PC-9 (cell line): ENCODE measurements at regions not wholly inside any gene's neighbourhood (a gene's known extent, or its start where the extent isn't known, plus 50 kb on each side); places are given as distances from the start of the nearest gene placed in this dataset.

Source experiments
- BruUV-seq: library from RNA; stranded (reverse); fragments of 400-500 nt; replicated peaks from 2 replicates; lab custom pipeline; 2021; lab: Mats Ljungman, UMichigan
- CTCF ChIA-PET: fragments of 300-600 bp; sonication (Branson Sonifier 250); formaldehyde crosslinking; loops from one replicate; lab custom pipeline; 2022; ENCODE audit warnings: antibody characterized with exemption; lab: Charles Lee
- POLR2A ChIA-PET: fragments of 300-600 bp; sonication (Branson Sonifier 250); formaldehyde crosslinking; loops from one replicate; lab custom pipeline; 2022; ENCODE audit warnings: antibody characterized with exemption; ENCODE audit not compliant: unreplicated experiment; lab: Charles Lee
- DNase-seq, 2 experiments: peaks; one replicate each; pipeline versions ENCODE4 v3.0.0 to v3.0.0-alpha.2; 2015 to 2022; ENCODE audit warnings: mixed read lengths in 1 of 2
- H2AFZ ChIP-seq: fragments of 200-600 bp; sonication (generic); 2 replicates; pipeline ENCODE4 v1.8.1; 2017; ENCODE audit warnings: antibody characterized with exemption
- H3F3A ChIP-seq: fragments of 200-600 bp; sonication (generic); 2 replicates; pipeline ENCODE4 v1.8.1; 2017; ENCODE audit warnings: antibody characterized with exemption, mild to moderate bottlenecking, low read depth; ENCODE audit not compliant: insufficient read depth
- H3K27ac ChIP-seq: fragments of 200-600 bp; sonication (generic); 2 replicates; pipeline ENCODE4 v1.6.1; 2016; ENCODE audit warnings: mixed run types
- H3K27me3 ChIP-seq: fragments of 200-600 bp; sonication (generic); 2 replicates; pipeline ENCODE4 v1.6.1; 2016; ENCODE audit warnings: low read depth, mixed run types; ENCODE audit not compliant: insufficient read depth
- H3K36me3 ChIP-seq: fragments of 200-600 bp; sonication (generic); 2 replicates; pipeline ENCODE4 v1.6.1; 2016; ENCODE audit warnings: low read depth, mixed run types
- H3K4me1 ChIP-seq: fragments of 200-600 bp; sonication (generic); replicated peaks from 2 replicates; pipeline ENCODE4 v1.6.1; 2016; ENCODE audit warnings: mixed run types; ENCODE audit not compliant: insufficient read depth
- H3K4me2 ChIP-seq: fragments of 200-600 bp; sonication (generic); 2 replicates; pipeline ENCODE4 v1.6.1; 2017; ENCODE audit warnings: mixed run types
- H3K4me3 ChIP-seq: fragments of 200-600 bp; sonication (generic); 2 replicates; pipeline ENCODE4 v1.6.1; 2016; ENCODE audit warnings: mixed run types
- H3K79me2 ChIP-seq: fragments of 200-600 bp; sonication (generic); 2 replicates; pipeline ENCODE4 v1.6.1; 2017; ENCODE audit warnings: low read depth, mixed run types
- H3K9me2 ChIP-seq: fragments of 200-600 bp; sonication (generic); 2 replicates; pipeline ENCODE4 v1.8.1; 2017; ENCODE audit warnings: mild to moderate bottlenecking; ENCODE audit not compliant: insufficient read depth
- H3K9me3 ChIP-seq: fragments of 200-600 bp; sonication (generic); 2 replicates; pipeline ENCODE4 v1.8.1; 2016; ENCODE audit warnings: low read depth; ENCODE audit not compliant: insufficient read depth
- H4K20me1 ChIP-seq: fragments of 200-600 bp; sonication (generic); 2 replicates; pipeline ENCODE4 v1.8.1; 2017; ENCODE audit not compliant: insufficient read depth
- EZH2 ChIP-seq: fragments of 200-600 bp; sonication (generic); IDR thresholded peaks from 2 replicates; pipeline ENCODE4 v1.8.0; 2017; ENCODE audit warnings: antibody characterized with exemption, low read depth
- intact Hi-C: fragments of 100-400 bp; cut with micrococcal nuclease; formaldehyde crosslinking; loops from one replicate; pipeline ENCODE4 v1.10.0; 2022; ENCODE audit not compliant: unreplicated experiment
- TF ChIP-seq, protein P1 (sequence below): fragments of 200-600 bp; sonication (generic); conservative IDR thresholded peaks from 2 replicates; pipeline ENCODE4 v1.6.1; 2017; ENCODE audit warnings: mixed run types, antibody characterized with exemption, mild to moderate bottlenecking, moderate library complexity

DNA sequence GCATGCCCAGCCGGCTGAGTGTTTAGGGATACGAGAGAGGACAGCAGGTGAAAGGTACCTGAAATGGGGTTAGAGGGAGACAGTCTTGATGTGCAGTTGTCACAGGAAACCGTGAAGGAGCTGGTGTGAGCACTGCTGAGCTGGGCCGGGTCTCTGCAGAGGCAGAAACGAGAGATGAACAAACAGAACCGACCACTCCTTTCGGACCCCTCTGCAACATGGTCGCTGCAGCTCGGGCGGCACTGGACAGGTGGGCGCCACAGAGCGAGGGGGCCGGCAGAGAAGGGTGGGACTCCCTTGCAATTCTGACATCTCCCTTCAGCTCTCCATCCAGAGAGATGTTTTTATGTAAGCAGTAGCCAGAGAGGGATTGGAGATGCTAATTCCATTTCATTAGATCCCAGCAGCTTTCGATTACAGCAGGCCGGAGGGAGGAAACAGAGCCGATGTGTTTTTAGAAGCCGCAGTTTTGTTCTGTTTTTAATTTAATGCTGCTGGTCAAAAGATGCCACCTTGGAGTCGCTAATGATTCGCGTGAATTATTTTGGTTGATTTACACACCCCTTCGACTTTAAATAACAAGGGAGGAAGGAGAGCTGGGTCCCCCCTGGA, 86.3 kb upstream of the RPL38 start:
- Histone ChIP-seq H3K4me2 (no peak overlapping the region), H4K20me1 (no peaks in the 10 kb centered on the region), H3K9me2 (no peaks in the 10 kb centered on the region), H3K79me2 (no peaks in the 10 kb centered on the region), H3K27ac (no peak overlapping the region), H3F3A (no peaks in the 10 kb centered on the region), H2AFZ (no peak overlapping the region), H3K27me3 (peaks cover 94% of the 10 kb centered on the region), H3K9me3 (no peaks in the 10 kb centered on the region), H3K36me3 (no peaks in the 10 kb centered on the region), H3K4me3 (no peak overlapping the region), H3K4me1 (no peaks in the 10 kb centered on the region)
- intact Hi-C loops, result no loop called here
- TF ChIP-seq, protein P1, sequence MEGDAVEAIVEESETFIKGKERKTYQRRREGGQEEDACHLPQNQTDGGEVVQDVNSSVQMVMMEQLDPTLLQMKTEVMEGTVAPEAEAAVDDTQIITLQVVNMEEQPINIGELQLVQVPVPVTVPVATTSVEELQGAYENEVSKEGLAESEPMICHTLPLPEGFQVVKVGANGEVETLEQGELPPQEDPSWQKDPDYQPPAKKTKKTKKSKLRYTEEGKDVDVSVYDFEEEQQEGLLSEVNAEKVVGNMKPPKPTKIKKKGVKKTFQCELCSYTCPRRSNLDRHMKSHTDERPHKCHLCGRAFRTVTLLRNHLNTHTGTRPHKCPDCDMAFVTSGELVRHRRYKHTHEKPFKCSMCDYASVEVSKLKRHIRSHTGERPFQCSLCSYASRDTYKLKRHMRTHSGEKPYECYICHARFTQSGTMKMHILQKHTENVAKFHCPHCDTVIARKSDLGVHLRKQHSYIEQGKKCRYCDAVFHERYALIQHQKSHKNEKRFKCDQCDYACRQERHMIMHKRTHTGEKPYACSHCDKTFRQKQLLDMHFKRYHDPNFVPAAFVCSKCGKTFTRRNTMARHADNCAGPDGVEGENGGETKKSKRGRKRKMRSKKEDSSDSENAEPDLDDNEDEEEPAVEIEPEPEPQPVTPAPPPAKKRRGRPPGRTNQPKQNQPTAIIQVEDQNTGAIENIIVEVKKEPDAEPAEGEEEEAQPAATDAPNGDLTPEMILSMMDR, result no peak
- no peak for TF ChIP-seq EZH2
- no peak for DNase-seq
- ChIA-PET POLR2A (no interaction called here), CTCF (no interaction called here)
- BruUV-seq, result no TSS peak

- Histone ChIP-seq H3K4me1 (no peaks in the 10 kb centered on the region), H4K20me1 (no peaks in the 10 kb centered on the region), H2AFZ (no peak overlapping the region), H3K9me3 (no peaks in the 10 kb centered on the region), H3K4me3 (no peak overlapping the region), H3K36me3 (no peaks in the 10 kb centered on the region), H3F3A (no peaks in the 10 kb centered on the region), H3K27me3 (peaks cover 97% of the 10 kb centered on the region), H3K4me2 (no peak overlapping the region), H3K79me2 (no peaks in the 10 kb centered on the region), H3K27ac (no peak overlapping the region), H3K9me2 (no peaks in the 10 kb centered on the region)
- CTCF ChIA-PET, result no interaction called here
- POLR2A ChIA-PET, result no interaction called here
- no peak for TF ChIP-seq EZH2
- TF ChIP-seq, protein P1, result no peak
- no peak for DNase-seq
- intact Hi-C loops, result no loop called here
- BruUV-seq, result no TSS peak
These were observed 85.5 kb upstream of the RPL38 start for GRCh38 chr17:74117999-74118421.

GRCh38 chr17:74118504-74118903, 85.0 kb upstream of the RPL38 start:
- ChIA-PET POLR2A (no interaction called here), CTCF (no interaction called here)
- BruUV-seq, result no TSS peak
- H3K4me1 ChIP-seq, result no peaks in the 10 kb centered on the region
- no peak overlapping the region for H3K4me3 ChIP-seq
- no peaks in the 10 kb centered on the region for H3K9me2 ChIP-seq
- H4K20me1 ChIP-seq, result no peaks in the 10 kb centered on the region
- no peak for DNase-seq
- H3F3A ChIP-seq, result no peaks in the 10 kb centered on the region
- H2AFZ ChIP-seq, result no peak overlapping the region
- intact Hi-C loops, result no loop called here
- H3K27ac ChIP-seq, result no peak overlapping the region
- H3K36me3 ChIP-seq, result no peaks in the 10 kb centered on the region
- no peaks in the 10 kb centered on the region for H3K9me3 ChIP-seq
- H3K27me3 ChIP-seq, result peaks cover 100% of the 10 kb centered on the region
- H3K4me2 ChIP-seq, result no peak overlapping the region
- TF ChIP-seq, protein P1, result no peak; the same call in 1 of the 2 replicates
- no peak for TF ChIP-seq EZH2
- no peaks in the 10 kb centered on the region for H3K79me2 ChIP-seq
